GM23338 (cell line): ENCODE measurements at regions not wholly inside any gene's neighbourhood (a gene's known extent, or its start where the extent isn't known, plus 50 kb on each side); places are given as distances from the start of the nearest gene placed in this dataset.

Source experiments
- ATAC-seq: fragments of 200-7000 bp; cut with Tn5 transposase; 3 replicates; pipeline ENCODE4 v1.9.1; 2020
- DNase-seq: peaks from one replicate; pipeline ENCODE4 v3.0.0-alpha.2; 2015; ENCODE audit warnings: low spot score
- H2AFZ ChIP-seq: fragments of 200-600 bp; sonication (generic); 2 replicates; pipeline ENCODE4 v1.8.0; 2016; ENCODE audit warnings: antibody characterized with exemption, mild to moderate bottlenecking, moderate library complexity
- H3F3A ChIP-seq: fragments of 200-600 bp; sonication (generic); replicated peaks from 2 replicates; pipeline ENCODE4 v1.8.0; 2017; ENCODE audit warnings: antibody characterized with exemption, mixed run types, low read depth
- H3K27ac ChIP-seq: fragments of 200-600 bp; sonication (generic); 2 replicates; pipeline ENCODE4 v1.6.1; 2016; ENCODE audit warnings: low read depth
- H3K27me3 ChIP-seq: fragments of 200-600 bp; sonication (generic); 2 replicates; pipeline ENCODE4 v1.8.0; 2016; ENCODE audit warnings: mild to moderate bottlenecking, mixed run types, moderate library complexity; ENCODE audit not compliant: insufficient read depth
- H3K36me3 ChIP-seq: fragments of 200-600 bp; sonication (generic); 2 replicates; pipeline ENCODE4 v1.8.0; 2016; ENCODE audit warnings: mild to moderate bottlenecking; ENCODE audit not compliant: insufficient read depth
- H3K4me1 ChIP-seq: fragments of 200-600 bp; sonication (generic); 2 replicates; pipeline ENCODE4 v1.8.0; 2016; ENCODE audit warnings: mild to moderate bottlenecking, moderate library complexity; ENCODE audit not compliant: insufficient read depth
- H3K4me2 ChIP-seq: fragments of 200-600 bp; sonication (generic); 2 replicates; pipeline ENCODE4 v1.7.1; 2017; ENCODE audit warnings: mixed run types
- H3K4me3 ChIP-seq: fragments of 200-600 bp; sonication (generic); 2 replicates; pipeline ENCODE4 v1.6.1; 2016; ENCODE audit warnings: mixed run types
- H3K79me2 ChIP-seq: fragments of 200-600 bp; sonication (generic); replicated peaks from 2 replicates; pipeline ENCODE4 v1.8.0; 2017; ENCODE audit warnings: mild to moderate bottlenecking; ENCODE audit not compliant: insufficient read depth
- H3K9me2 ChIP-seq: fragments of 200-600 bp; sonication (generic); 2 replicates; pipeline ENCODE4 v1.8.0; 2017; ENCODE audit not compliant: insufficient read depth
- H4K20me1 ChIP-seq: fragments of 200-600 bp; sonication (generic); replicated peaks from 2 replicates; pipeline ENCODE4 v1.8.0; 2017; ENCODE audit warnings: mild to moderate bottlenecking; ENCODE audit not compliant: insufficient read depth
- H3K27ac Mint-ChIP-seq: 2 replicates; pipeline ENCODE4 v1.8.0; 2020; ENCODE audit warnings: inconsistent platforms, mild to moderate bottlenecking, moderate library complexity, mixed read lengths
- H3K27me3 Mint-ChIP-seq: 3 replicates; pipeline ENCODE4 v1.8.0; 2022; ENCODE audit warnings: low read depth, mild to moderate bottlenecking, moderate library complexity, mixed read lengths, inconsistent platforms; ENCODE audit not compliant: insufficient read depth, poor library complexity
- H3K36me3 Mint-ChIP-seq: 3 replicates; pipeline ENCODE4 v1.8.0; 2021; ENCODE audit warnings: low read depth, mild to moderate bottlenecking, inconsistent platforms, moderate library complexity, mixed read lengths
- H3K4me1 Mint-ChIP-seq: 3 replicates; pipeline ENCODE4 v1.8.0; 2020; ENCODE audit warnings: mild to moderate bottlenecking, inconsistent platforms, mixed read lengths
- H3K4me3 Mint-ChIP-seq: 3 replicates; pipeline ENCODE4 v1.8.0; 2021; ENCODE audit warnings: moderate library complexity, mild to moderate bottlenecking, inconsistent platforms, mixed read lengths
- H3K9me3 Mint-ChIP-seq: 3 replicates; pipeline ENCODE4 v1.8.0; 2020; ENCODE audit warnings: moderate library complexity, mild to moderate bottlenecking, inconsistent platforms, mixed read lengths
- CREB1 ChIP-seq: fragments of 250-450 bp; sonication (Bioruptor Pico); IDR thresholded peaks from 2 replicates; pipeline ENCODE4 v1.5.0; 2020; ENCODE audit warnings: low read depth, mild to moderate bottlenecking, moderate library complexity
- EZH2 ChIP-seq: fragments of 200-600 bp; sonication (generic); IDR thresholded peaks from one replicate; pipeline ENCODE4 v1.8.0; 2017; ENCODE audit warnings: antibody characterized with exemption, mild to moderate bottlenecking, low read depth; ENCODE audit not compliant: unreplicated experiment
- EZH2phosphoT487 ChIP-seq: fragments of 200-600 bp; sonication (generic); IDR thresholded peaks from one replicate; pipeline ENCODE4 v1.8.1; 2018; ENCODE audit warnings: antibody characterized with exemption; ENCODE audit not compliant: unreplicated experiment
- JUNB ChIP-seq: IDR thresholded peaks from one replicate; pipeline ENCODE4 v1.6.1; 2016; ENCODE audit warnings: antibody characterized with exemption; ENCODE audit not compliant: unreplicated experiment
- NANOG ChIP-seq: IDR thresholded peaks from 2 replicates; pipeline ENCODE4 v1.6.1; 2016; ENCODE audit warnings: antibody characterized with exemption, borderline replicate concordance
- POLR2AphosphoS5 ChIP-seq: IDR thresholded peaks from 2 replicates; pipeline ENCODE4 v1.6.1; 2016; ENCODE audit warnings: antibody characterized with exemption, low read depth
- STAT1 ChIP-seq: IDR thresholded peaks from one replicate; pipeline ENCODE4 v1.6.1; 2016; ENCODE audit warnings: antibody characterized with exemption; ENCODE audit not compliant: unreplicated experiment
- ZNF114 ChIP-seq: fragments of 250-450 bp; sonication (Bioruptor Pico); IDR thresholded peaks from 2 replicates; pipeline ENCODE4 v1.5.0; 2020; ENCODE audit warnings: mild to moderate bottlenecking, moderate library complexity
- ZNF331 ChIP-seq: fragments of 250-450 bp; sonication (Bioruptor Pico); IDR thresholded peaks from 2 replicates; pipeline ENCODE4 v1.5.0; 2020; ENCODE audit warnings: low read depth, mild to moderate bottlenecking, moderate library complexity
- TF ChIP-seq, protein P1 (sequence below): fragments of 250-450 bp; sonication (Bioruptor Pico); IDR thresholded peaks from 2 replicates; pipeline ENCODE4 v1.5.0; 2020; ENCODE audit warnings: mild to moderate bottlenecking, moderate library complexity
- TF ChIP-seq, protein P2 (sequence below): IDR thresholded peaks from 2 replicates; pipeline ENCODE4 v1.6.1; 2016; ENCODE audit warnings: antibody characterized with exemption
- TF ChIP-seq, protein P3 (sequence below): IDR thresholded peaks from one replicate; pipeline ENCODE4 v1.6.1; 2018; ENCODE audit warnings: antibody characterized with exemption; ENCODE audit not compliant: unreplicated experiment
- TF ChIP-seq, protein P4 (sequence below), 2 experiments: fragments of 200-600 bp in 1 of 2; sonication (generic) in 1 of 2; conservative IDR thresholded peaks; 2 replicates each; pipeline versions ENCODE4 v1.5.1 to v1.6.1; 2016 to 2017; ENCODE audit warnings: antibody characterized with exemption in 2 of 2, low read depth in 2 of 2, mild to moderate bottlenecking in 2 of 2, moderate library complexity in 1 of 2

DNA sequence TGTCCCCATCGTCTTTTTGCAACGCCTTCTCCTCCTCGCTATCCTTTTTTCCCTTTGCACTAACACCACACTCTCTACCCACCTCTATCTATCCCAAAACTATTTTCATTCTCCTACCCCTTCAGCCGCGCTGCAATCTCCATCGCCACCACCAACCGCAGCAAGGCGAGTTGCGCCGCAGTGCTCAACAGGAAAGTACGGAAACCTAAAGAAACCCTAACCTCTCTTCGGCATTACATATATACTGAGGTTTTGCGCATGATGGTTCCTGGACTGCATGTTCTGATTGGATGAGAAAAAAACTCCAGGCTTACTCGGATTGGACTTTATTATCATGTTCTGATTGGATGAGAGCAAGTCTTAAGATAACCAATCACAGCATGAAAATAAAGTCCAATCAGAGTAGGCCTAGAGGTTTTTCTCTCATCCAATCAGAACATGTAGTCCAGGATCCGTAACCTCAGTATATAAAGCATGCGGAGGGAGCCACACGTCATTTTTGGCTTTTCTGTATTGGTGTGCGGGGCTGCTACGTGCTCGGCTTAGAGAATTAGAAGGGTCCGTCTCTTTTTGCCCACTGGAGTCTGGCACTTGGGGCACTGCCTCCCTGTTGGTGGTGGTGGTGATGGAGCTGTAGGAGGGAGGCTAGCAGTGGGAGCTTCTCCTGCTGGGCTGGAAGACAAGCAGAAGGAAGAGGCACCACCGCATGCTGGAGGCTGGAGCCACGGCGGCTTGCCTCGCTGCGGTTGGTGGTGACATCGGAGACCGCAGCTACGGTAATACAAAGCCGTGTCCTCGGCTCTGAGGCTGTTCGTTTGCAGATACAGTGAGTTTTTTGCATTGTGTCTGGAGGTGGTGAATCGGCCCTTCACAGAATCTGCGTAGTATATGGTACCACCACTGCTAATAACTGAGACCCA is 76.1 kb downstream of the TEKT4 start:
- Histone ChIP-seq H3K27me3 (peaks cover 33% of the 10 kb centered on the region; the same call in 1 of the 2 replicates), H3K79me2 (no peaks in the 10 kb centered on the region), H3K36me3 (no peaks in the 10 kb centered on the region), H3K9me2 (no peaks in the 10 kb centered on the region), H4K20me1 (no peaks in the 10 kb centered on the region), H3K4me2 (no peak overlapping the region), H3K4me3 (no peak overlapping the region), H3F3A (no peaks in the 10 kb centered on the region), H3K4me1 (no peaks in the 10 kb centered on the region), H3K27ac (no peak overlapping the region), H2AFZ (no peak overlapping the region)
- H3K9me3 Mint-ChIP-seq = peaks cover 2% of the 10 kb centered on the region; the same call in 1 of the 3 replicates
- no peak for DNase-seq
- H3K27me3 Mint-ChIP-seq = peaks cover 5% of the 10 kb centered on the region
- no peaks in the 10 kb centered on the region for H3K36me3 Mint-ChIP-seq
- ATAC-seq = no peak
- H3K4me3 Mint-ChIP-seq = no peak overlapping the region
- TF ChIP-seq, protein P1, sequence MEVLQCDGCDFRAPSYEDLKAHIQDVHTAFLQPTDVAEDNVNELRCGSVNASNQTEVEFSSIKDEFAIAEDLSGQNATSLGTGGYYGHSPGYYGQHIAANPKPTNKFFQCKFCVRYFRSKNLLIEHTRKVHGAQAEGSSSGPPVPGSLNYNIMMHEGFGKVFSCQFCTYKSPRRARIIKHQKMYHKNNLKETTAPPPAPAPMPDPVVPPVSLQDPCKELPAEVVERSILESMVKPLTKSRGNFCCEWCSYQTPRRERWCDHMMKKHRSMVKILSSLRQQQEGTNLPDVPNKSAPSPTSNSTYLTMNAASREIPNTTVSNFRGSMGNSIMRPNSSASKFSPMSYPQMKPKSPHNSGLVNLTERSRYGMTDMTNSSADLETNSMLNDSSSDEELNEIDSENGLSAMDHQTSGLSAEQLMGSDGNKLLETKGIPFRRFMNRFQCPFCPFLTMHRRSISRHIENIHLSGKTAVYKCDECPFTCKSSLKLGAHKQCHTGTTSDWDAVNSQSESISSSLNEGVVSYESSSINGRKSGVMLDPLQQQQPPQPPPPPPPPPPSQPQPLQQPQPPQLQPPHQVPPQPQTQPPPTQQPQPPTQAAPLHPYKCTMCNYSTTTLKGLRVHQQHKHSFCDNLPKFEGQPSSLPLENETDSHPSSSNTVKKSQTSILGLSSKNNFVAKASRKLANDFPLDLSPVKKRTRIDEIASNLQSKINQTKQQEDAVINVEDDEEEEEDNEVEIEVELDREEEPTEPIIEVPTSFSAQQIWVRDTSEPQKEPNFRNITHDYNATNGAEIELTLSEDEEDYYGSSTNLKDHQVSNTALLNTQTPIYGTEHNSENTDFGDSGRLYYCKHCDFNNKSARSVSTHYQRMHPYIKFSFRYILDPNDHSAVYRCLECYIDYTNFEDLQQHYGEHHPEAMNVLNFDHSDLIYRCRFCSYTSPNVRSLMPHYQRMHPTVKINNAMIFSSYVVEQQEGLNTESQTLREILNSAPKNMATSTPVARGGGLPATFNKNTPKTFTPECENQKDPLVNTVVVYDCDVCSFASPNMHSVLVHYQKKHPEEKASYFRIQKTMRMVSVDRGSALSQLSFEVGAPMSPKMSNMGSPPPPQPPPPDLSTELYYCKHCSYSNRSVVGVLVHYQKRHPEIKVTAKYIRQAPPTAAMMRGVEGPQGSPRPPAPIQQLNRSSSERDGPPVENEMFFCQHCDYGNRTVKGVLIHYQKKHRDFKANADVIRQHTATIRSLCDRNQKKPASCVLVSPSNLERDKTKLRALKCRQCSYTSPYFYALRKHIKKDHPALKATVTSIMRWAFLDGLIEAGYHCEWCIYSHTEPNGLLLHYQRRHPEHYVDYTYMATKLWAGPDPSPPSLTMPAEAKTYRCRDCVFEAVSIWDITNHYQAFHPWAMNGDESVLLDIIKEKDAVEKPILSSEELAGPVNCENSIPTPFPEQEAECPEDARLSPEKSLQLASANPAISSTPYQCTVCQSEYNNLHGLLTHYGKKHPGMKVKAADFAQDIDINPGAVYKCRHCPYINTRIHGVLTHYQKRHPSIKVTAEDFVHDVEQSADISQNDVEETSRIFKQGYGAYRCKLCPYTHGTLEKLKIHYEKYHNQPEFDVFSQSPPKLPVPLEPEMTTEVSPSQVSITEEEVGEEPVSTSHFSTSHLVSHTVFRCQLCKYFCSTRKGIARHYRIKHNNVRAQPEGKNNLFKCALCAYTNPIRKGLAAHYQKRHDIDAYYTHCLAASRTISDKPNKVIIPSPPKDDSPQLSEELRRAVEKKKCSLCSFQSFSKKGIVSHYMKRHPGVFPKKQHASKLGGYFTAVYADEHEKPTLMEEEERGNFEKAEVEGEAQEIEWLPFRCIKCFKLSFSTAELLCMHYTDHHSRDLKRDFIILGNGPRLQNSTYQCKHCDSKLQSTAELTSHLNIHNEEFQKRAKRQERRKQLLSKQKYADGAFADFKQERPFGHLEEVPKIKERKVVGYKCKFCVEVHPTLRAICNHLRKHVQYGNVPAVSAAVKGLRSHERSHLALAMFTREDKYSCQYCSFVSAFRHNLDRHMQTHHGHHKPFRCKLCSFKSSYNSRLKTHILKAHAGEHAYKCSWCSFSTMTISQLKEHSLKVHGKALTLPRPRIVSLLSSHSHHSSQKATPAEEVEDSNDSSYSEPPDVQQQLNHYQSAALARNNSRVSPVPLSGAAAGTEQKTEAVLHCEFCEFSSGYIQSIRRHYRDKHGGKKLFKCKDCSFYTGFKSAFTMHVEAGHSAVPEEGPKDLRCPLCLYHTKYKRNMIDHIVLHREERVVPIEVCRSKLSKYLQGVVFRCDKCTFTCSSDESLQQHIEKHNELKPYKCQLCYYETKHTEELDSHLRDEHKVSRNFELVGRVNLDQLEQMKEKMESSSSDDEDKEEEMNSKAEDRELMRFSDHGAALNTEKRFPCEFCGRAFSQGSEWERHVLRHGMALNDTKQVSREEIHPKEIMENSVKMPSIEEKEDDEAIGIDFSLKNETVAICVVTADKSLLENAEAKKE (CRISPR knock-in tag) = no peak
- TF ChIP-seq, protein P2, sequence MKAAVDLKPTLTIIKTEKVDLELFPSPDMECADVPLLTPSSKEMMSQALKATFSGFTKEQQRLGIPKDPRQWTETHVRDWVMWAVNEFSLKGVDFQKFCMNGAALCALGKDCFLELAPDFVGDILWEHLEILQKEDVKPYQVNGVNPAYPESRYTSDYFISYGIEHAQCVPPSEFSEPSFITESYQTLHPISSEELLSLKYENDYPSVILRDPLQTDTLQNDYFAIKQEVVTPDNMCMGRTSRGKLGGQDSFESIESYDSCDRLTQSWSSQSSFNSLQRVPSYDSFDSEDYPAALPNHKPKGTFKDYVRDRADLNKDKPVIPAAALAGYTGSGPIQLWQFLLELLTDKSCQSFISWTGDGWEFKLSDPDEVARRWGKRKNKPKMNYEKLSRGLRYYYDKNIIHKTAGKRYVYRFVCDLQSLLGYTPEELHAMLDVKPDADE = no peak
- TF ChIP-seq, protein P3, sequence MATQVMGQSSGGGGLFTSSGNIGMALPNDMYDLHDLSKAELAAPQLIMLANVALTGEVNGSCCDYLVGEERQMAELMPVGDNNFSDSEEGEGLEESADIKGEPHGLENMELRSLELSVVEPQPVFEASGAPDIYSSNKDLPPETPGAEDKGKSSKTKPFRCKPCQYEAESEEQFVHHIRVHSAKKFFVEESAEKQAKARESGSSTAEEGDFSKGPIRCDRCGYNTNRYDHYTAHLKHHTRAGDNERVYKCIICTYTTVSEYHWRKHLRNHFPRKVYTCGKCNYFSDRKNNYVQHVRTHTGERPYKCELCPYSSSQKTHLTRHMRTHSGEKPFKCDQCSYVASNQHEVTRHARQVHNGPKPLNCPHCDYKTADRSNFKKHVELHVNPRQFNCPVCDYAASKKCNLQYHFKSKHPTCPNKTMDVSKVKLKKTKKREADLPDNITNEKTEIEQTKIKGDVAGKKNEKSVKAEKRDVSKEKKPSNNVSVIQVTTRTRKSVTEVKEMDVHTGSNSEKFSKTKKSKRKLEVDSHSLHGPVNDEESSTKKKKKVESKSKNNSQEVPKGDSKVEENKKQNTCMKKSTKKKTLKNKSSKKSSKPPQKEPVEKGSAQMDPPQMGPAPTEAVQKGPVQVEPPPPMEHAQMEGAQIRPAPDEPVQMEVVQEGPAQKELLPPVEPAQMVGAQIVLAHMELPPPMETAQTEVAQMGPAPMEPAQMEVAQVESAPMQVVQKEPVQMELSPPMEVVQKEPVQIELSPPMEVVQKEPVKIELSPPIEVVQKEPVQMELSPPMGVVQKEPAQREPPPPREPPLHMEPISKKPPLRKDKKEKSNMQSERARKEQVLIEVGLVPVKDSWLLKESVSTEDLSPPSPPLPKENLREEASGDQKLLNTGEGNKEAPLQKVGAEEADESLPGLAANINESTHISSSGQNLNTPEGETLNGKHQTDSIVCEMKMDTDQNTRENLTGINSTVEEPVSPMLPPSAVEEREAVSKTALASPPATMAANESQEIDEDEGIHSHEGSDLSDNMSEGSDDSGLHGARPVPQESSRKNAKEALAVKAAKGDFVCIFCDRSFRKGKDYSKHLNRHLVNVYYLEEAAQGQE = no peak
- TF ChIP-seq CREB1 (CRISPR knock-in tag) (no peak), STAT1 (no peak), EZH2phosphoT487 (no peak), NANOG (no peak), JUNB (no peak), EZH2 (no peak), ZNF114 (CRISPR knock-in tag) (no peak), POLR2AphosphoS5 (no peak), ZNF331 (CRISPR knock-in tag) (no peak)
- TF ChIP-seq, protein P4, sequence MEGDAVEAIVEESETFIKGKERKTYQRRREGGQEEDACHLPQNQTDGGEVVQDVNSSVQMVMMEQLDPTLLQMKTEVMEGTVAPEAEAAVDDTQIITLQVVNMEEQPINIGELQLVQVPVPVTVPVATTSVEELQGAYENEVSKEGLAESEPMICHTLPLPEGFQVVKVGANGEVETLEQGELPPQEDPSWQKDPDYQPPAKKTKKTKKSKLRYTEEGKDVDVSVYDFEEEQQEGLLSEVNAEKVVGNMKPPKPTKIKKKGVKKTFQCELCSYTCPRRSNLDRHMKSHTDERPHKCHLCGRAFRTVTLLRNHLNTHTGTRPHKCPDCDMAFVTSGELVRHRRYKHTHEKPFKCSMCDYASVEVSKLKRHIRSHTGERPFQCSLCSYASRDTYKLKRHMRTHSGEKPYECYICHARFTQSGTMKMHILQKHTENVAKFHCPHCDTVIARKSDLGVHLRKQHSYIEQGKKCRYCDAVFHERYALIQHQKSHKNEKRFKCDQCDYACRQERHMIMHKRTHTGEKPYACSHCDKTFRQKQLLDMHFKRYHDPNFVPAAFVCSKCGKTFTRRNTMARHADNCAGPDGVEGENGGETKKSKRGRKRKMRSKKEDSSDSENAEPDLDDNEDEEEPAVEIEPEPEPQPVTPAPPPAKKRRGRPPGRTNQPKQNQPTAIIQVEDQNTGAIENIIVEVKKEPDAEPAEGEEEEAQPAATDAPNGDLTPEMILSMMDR (conservative IDR thresholded peaks at IDR 0.05; ENCODE audit: low read depth in 2 of 2) = no peak
- no peaks in the 10 kb centered on the region for H3K4me1 Mint-ChIP-seq
- no peak overlapping the region for H3K27ac Mint-ChIP-seq
